OCI-LY7 (cell line): ENCODE measurements at regions not wholly inside any gene's neighbourhood (a gene's known extent, or its start where the extent isn't known, plus 50 kb on each side); places are given as distances from the start of the nearest gene placed in this dataset.

Source experiments
- EZH2phosphoT487 ChIP-seq: fragments of 200-600 bp; sonication (generic); IDR thresholded peaks from 2 replicates; pipeline ENCODE4 v1.6.1; 2018; ENCODE audit warnings: low read depth, borderline replicate concordance, mild to moderate bottlenecking, mixed run types, antibody characterized with exemption, low read length, moderate library complexity, mixed read lengths
- TF ChIP-seq, protein P1 (sequence below): fragments of 200-600 bp; sonication (generic); conservative IDR thresholded peaks from 2 replicates; pipeline ENCODE4 v1.5.1; 2014; ENCODE audit warnings: mild to moderate bottlenecking, antibody characterized with exemption, low read length, moderate library complexity, mixed read lengths

DNA sequence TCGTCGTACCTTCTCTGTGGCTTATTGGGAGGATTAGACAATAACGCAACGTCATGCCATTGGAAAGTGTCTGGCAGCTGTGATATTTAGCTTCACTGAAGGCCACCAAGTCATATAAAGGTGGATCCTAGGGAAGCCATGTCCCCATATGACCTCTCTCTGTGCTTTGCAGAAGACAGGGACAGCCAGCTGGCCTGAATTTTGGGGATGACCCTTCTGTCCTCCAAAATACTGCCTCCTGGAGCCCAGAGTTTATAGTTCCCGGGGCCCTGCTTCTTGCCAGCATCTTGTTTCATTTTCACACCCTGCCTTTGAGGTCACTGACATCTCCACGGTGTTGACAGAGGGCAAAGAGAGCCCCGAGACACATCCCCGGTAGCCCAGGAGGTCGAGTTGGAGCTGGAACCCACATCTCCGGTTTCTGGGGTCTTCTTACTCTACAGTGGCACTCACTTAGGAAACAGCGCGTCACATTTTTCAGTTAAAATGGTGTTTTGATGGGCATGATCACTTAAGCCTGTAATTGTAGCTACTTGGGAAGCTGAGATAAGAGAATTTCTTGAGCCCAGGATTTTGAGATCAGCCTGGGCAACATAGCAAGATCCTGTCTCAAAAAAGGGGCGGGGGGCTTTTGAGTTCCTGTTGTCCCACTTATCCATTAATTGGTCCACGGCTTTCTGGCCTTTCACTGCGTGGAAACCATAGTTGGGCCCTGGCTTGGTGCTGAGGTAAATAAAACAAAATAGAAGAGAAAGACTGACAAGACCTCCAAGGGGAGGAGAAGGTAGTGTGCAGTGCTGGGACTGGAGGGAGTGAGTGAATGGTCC, 101.1 kb downstream of the DDX1 start:
- TF ChIP-seq, protein P1, sequence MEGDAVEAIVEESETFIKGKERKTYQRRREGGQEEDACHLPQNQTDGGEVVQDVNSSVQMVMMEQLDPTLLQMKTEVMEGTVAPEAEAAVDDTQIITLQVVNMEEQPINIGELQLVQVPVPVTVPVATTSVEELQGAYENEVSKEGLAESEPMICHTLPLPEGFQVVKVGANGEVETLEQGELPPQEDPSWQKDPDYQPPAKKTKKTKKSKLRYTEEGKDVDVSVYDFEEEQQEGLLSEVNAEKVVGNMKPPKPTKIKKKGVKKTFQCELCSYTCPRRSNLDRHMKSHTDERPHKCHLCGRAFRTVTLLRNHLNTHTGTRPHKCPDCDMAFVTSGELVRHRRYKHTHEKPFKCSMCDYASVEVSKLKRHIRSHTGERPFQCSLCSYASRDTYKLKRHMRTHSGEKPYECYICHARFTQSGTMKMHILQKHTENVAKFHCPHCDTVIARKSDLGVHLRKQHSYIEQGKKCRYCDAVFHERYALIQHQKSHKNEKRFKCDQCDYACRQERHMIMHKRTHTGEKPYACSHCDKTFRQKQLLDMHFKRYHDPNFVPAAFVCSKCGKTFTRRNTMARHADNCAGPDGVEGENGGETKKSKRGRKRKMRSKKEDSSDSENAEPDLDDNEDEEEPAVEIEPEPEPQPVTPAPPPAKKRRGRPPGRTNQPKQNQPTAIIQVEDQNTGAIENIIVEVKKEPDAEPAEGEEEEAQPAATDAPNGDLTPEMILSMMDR = no peak
- TF ChIP-seq EZH2phosphoT487 = no peak
